HG03039 (cell line): ENCODE measurements at regions not wholly inside any gene's neighbourhood (a gene's known extent, or its start where the extent isn't known, plus 50 kb on each side); places are given as distances from the start of the nearest gene placed in this dataset.
A peak's percentile ranks its signal among the peaks of the same experiment; 100 is the strongest.
"Not testable (repeated sequence)": the region's sequence is repeated elsewhere in the genome, so short reads cannot be mapped to it uniquely, and the experiment has no call there.

Experiments used
- ATAC-seq: cut with Tn5 transposase; IDR thresholded peaks from one replicate; pipeline ENCODE4 v1.9.1; 2021; ENCODE audit warnings: mild to moderate bottlenecking, moderate library complexity; ENCODE audit not compliant: unreplicated experiment

- ATAC-seq = no peak
These were observed 178.4 kb upstream of the GPR101 start for GRCh38 chrX:137212078-137212632.

DNA sequence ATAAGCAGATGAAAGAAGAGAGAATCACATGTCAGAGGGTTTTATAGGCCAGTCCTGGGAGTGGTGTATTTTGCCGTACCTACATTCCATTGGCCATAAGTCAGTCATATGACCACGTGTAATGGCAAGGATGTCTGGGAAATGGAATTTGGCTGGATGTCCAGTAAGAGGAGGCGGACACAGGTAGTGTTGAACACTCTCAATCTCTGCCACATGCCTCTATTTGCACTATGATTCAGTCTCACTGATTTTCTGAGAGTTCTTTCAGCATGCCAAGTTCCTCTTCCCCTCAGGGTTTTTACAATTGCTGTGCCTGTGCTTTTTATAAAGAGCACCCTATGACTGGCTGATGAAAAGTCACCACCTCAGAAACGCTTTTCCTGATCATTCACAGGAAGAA, 164.2 kb upstream of the GPR101 start:
- no peak for ATAC-seq

- ATAC-seq = no peak
These were observed 162.2 kb upstream of the GPR101 start for GRCh38 chrX:137195991-137196390.

DNA sequence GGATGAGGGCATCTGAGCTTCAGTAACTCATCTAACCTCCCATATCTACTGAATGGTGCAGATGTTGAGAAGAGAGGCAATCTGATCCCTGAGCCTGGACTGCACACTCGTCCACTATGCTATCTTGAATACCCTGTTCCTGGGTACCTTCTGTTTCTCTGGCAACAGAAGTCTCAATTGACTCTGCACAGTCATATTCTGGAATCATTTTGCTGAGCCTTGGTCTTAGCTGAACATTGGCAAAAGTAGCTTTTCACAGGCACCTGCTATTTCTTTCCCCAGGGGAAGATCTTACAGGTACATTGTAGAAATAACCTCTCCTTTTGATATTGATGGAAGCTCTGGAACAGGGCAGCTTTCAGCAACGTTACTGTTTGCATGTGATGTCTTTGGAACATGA, 161.5 kb upstream of the GPR101 start:
- no peak for ATAC-seq

DNA sequence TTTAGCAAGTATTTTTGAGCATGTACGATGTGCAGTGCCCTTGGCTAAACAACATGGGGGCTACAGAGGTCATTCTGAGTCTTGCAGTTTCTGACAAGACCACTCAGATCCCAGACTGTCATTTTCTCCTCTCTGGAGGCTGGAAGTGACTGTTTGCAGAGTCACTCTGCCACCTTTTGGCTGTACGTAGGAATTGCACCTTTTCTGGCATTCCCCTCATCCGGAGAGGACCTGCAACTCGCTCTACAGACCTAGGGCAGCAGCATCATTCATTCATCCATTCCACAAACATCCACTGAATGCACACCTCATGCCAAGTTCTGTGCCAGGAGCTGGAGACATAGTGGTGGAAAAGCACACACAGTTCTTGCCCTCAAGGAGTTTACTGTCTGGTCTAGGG, 160.4 kb upstream of the GPR101 start:
- ATAC-seq = peak; percentile 82

- ATAC-seq = no peak
These were observed 153.7 kb upstream of the GPR101 start for GRCh38 chrX:137187540-137187939.

DNA sequence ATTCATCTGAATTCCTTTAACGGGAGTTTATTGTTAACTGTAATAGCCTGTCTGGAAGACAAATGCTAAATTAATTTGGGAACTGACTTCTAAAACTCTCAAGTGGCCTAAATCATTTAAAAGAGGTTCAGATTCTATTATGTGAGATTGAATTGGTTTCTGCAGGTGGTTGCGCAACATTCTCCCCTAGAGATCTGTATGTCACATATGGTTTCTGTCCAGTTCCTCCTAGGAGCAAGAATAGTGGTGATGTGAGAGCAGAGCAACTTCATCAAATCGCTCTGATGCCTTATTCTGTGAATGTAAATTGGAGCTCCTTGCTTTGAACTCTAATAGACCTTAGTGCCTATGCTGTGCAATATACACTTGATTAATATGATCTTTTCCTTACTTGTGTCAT, 144.6 kb upstream of the GPR101 start:
- ATAC-seq = no peak

DNA sequence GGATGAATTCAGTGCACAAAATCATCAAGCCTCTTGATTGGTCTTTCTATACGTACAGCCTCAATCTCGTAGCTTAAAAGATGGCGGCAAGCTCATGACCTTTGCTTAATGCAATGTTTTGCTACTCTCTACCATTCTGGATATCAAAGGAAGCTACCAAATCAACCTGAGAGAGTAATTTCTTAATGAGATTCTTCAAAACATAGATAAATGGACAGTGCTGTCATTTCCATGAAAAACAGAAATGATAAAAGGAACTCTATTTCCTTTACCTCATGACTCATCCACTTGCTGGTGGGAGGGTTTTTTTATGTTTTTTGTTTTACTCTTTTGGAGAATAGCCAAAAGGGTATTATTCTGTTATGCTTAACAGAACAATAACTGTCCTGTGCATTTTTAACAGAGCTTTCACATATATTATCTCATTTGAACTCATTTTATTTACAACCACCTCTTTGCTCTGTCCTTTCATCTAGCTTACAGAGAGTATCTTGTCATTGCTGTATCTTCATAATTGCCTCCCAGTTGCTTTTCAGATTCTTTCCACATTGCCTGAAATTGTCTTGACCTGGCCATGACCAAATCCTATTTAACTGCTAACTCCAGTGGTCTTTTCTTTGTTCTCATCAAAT, 138.6 kb upstream of the GPR101 start:
- ATAC-seq = no peak

GRCh38 chrX:137171626-137172025, 137.8 kb upstream of the GPR101 start:
- ATAC-seq = no peak

DNA sequence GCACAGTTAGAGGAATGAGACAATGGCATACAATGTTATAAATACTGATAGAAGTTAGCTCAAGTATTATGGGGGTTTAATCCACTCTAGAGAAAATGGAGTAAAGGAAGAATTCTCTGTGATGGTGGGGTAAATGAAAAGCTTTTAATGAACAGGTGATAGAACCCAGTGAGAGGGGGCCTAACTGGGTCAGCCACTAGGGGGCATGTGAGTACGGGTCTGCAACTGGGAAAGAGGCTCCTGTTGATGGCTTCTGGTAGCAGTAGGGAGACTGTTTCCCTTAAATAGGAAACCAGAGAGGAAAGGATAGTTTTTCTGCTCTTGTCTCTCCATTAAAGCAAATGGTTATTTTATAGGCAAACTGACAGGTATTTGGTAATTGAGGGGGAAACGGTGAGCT, 132.8 kb upstream of the GPR101 start:
- ATAC-seq = no peak

DNA sequence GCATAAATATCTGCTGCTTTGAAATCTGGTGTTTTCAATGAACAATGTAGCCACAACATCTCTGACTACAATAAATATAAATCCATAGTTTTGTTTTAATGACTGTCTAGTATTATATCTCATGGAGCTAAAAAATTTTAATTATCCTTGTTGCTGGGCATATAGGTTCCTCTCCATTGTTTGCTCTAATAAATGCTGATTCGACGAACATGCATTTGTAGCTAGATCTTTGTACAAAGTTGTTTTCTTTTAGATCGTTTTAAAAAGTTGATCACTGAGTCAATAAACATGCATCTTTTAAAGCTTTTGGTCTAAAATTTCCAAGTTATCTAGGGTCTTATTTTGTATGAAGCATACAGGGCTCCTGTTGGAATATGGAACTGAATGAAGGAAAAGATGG, 130.5 kb upstream of the GPR101 start:
- ATAC-seq = no peak

GRCh38 chrX:137151403-137151802, 117.6 kb upstream of the GPR101 start:
- ATAC-seq = no peak

DNA sequence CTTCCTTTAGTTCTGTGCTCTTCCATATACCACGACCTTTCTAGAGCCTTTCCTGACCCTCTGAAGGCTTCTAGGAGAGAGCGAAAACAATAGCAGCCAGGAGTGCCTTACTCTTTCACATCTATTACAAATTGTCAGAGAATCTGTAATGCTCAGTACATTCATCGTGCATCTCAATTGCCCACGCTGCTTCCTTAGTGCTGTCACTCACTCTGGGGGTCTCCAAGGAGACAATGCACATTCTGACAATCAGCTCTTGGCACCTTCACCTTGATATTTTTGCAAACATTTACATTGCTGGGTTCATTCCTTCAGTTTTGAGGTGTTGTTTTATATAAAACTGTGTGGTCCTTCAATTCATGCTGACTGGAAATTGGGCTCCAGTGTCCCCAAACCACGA, 110.1 kb upstream of the GPR101 start:
- ATAC-seq = no peak

DNA sequence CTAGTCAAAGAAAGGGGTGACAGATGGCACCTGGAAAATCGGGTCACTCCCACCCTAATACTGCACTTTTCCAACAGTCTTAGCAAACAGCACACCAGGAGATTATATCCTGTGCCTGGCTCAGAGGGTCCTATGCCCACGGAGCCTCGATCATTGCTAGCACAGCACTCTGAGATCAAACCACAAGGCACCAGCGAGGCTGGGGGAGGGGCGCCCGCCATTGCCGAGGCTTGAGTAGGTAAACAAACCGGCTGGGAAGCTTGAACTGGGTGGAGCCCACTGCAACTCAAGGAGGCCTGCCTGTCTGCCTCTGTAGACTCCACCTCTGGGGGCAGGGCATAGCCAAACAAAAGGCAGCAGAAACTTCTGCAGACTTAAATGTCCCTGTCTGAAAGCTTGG, 88.9 kb upstream of the GPR101 start:
- ATAC-seq = not testable (repeated sequence)

- ATAC-seq = no peak
These were observed 85.3 kb upstream of the GPR101 start for GRCh38 chrX:137119049-137119448.

DNA sequence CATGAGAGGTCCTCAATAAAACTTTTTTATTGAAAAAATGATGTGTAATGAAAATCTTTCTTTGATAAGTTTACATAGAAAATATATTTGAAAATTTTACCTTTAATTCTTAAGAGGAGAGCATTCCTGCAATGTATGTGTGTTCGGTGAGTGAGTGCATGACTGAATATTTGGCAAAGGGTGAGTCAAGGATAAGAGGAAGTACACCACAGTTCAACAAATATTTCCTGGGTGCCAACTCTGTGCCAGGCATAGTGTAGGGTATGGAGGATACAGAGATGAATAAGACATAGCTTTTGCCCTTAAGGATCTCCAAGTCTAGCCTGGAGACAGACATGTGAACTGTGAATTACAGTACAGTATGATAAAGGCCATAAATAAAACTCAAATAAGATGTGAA, 84.7 kb upstream of the GPR101 start:
- no peak for ATAC-seq

GRCh38 chrX:137118136-137118535, 84.3 kb upstream of the GPR101 start:
- no peak for ATAC-seq

GRCh38 chrX:137107877-137108276, 74.1 kb upstream of the GPR101 start:
- not testable (repeated sequence) for ATAC-seq

DNA sequence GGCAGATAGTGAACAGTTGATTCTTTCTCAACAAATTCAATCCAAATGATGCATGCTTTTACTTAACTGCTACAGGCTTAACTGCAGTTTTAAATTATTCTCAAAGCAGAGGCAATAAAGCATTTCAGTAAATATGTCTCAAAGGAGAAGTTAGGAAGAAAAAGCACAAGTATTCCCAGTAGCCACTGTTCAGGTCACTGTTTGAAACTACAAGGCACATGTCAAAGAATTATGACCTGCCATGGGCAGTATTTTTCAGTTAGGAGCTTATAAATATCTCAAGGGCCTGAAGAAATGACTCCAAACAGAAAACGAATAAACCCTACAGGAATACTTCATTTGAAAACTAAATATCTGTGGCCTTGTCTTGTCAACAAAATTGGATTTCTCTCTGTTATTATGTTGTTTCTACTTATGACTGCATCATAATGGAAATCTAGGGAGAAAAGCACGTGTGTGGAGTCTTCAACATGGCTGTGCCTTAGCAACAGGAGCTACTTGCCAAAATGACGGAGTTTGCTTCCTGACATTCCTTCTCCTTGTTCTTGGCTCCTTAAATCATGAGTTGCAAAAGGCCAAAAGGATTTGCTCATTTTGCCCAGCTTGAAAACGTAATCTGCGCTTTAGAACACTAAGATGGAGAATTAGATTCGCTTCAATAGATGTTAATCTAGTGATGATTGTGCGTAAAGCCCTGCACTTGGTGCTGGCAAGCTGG, 67.6 kb upstream of the GPR101 start:
- ATAC-seq = no peak
